Liver (tissue), 8 donors: ENCODE measurements at regions not wholly inside any gene's neighbourhood (a gene's known extent, or its start where the extent isn't known, plus 50 kb on each side); places are given as distances from the start of the nearest gene placed in this dataset.

ENCODE experiments used
- DNase-seq: peaks from one replicate; pipeline ENCODE4 v3.0.0-alpha.2; 2017; ENCODE audit warnings: low spot score
- H3K27ac ChIP-seq, 2 donors: one replicate each; pipeline ENCODE4 v1.7.0; 2013; ENCODE audit warnings: inconsistent platforms in 2 of 2, low read length in 2 of 2, control low read depth in 1 of 2, low read depth in 1 of 2, mild to moderate bottlenecking in 1 of 2
- H3K27me3 ChIP-seq, 4 donors: one replicate each; pipeline versions ENCODE4 v1.6.1 to v1.7.0; 2013; ENCODE audit warnings: low read length in 3 of 4, inconsistent platforms in 1 of 4, mild to moderate bottlenecking in 1 of 4, moderate library complexity in 1 of 4; ENCODE audit not compliant: control insufficient read depth in 4 of 4, insufficient read depth in 4 of 4
- H3K36me3 ChIP-seq, 4 donors: one replicate each; pipeline versions ENCODE4 v1.6.1 to v1.7.0; 2013; ENCODE audit warnings: low read length in 3 of 4, mild to moderate bottlenecking in 3 of 4, low read depth in 1 of 4, moderate library complexity in 1 of 4; ENCODE audit not compliant: control insufficient read depth in 4 of 4, insufficient read depth in 3 of 4
- H3K4me1 ChIP-seq, 4 donors: one replicate each; pipeline versions ENCODE4 v1.6.1 to v1.7.0; 2013; ENCODE audit warnings: low read length in 3 of 4, mild to moderate bottlenecking in 3 of 4, moderate library complexity in 1 of 4; ENCODE audit not compliant: control insufficient read depth in 4 of 4, insufficient read depth in 4 of 4
- H3K4me3 ChIP-seq, 3 donors: one replicate each; pipeline versions ENCODE4 v1.6.1 to v1.7.0; 2013; ENCODE audit warnings: low read length in 3 of 3, control low read depth in 1 of 3, low read depth in 1 of 3, mild to moderate bottlenecking in 1 of 3
- H3K9ac ChIP-seq, 2 donors: one replicate each; pipeline ENCODE4 v1.7.0; 2013; ENCODE audit warnings: low read length in 2 of 2, mild to moderate bottlenecking in 2 of 2, moderate library complexity in 2 of 2, control low read depth in 1 of 2, low read depth in 1 of 2
- H3K9me3 ChIP-seq, 4 donors: one replicate each; pipeline versions ENCODE4 v1.6.1 to v1.7.0; 2013; ENCODE audit warnings: low read length in 3 of 4; ENCODE audit not compliant: control insufficient read depth in 4 of 4
- EGR1 ChIP-seq, 2 donors: IDR thresholded peaks; 2 replicates each; pipeline ENCODE4 v1.6.1; 2016 to 2018; ENCODE audit warnings: antibody characterized with exemption in 2 of 2, low read depth in 2 of 2
- FOXA1 ChIP-seq: IDR thresholded peaks from 2 replicates; pipeline ENCODE4 v1.6.1; 2016; ENCODE audit warnings: antibody characterized with exemption
- FOXA2 ChIP-seq: IDR thresholded peaks from 2 replicates; pipeline ENCODE4 v1.6.1; 2016; ENCODE audit warnings: antibody characterized with exemption
- GABPA ChIP-seq, 2 donors: IDR thresholded peaks in 1 of 2; conservative IDR thresholded peaks in 1 of 2; 2 replicates each; pipeline ENCODE4 v1.6.1; 2016; ENCODE audit warnings: antibody characterized with exemption in 2 of 2, mild to moderate bottlenecking in 1 of 2, moderate library complexity in 1 of 2
- HNF4A ChIP-seq, 2 donors: conservative IDR thresholded peaks; 2 replicates each; pipeline ENCODE4 v1.6.1; 2016; ENCODE audit warnings: antibody characterized with exemption in 2 of 2, mild to moderate bottlenecking in 2 of 2
- HNF4G ChIP-seq: IDR thresholded peaks from 2 replicates; pipeline ENCODE4 v1.6.1; 2016; ENCODE audit warnings: antibody characterized with exemption
- NR2F2 ChIP-seq: IDR thresholded peaks from 2 replicates; pipeline ENCODE4 v1.6.1; 2016; ENCODE audit warnings: antibody characterized with exemption
- RAD21 ChIP-seq, 2 donors: IDR thresholded peaks; 2 replicates each; pipeline ENCODE4 v1.6.1; 2016; ENCODE audit warnings: antibody characterized with exemption in 2 of 2, mild to moderate bottlenecking in 2 of 2
- REST ChIP-seq: IDR thresholded peaks from 2 replicates; pipeline ENCODE4 v1.6.1; 2016; ENCODE audit warnings: antibody characterized with exemption, mild to moderate bottlenecking
- RXRA ChIP-seq, 2 donors: IDR thresholded peaks; 2 replicates each; pipeline ENCODE4 v1.6.1; 2017 to 2018; ENCODE audit warnings: antibody characterized with exemption in 2 of 2, mild to moderate bottlenecking in 1 of 2
- SP1 ChIP-seq: IDR thresholded peaks from 2 replicates; pipeline ENCODE4 v1.6.1; 2018; ENCODE audit warnings: antibody characterized with exemption, mild to moderate bottlenecking
- TAF1 ChIP-seq: conservative IDR thresholded peaks from 2 replicates; pipeline ENCODE4 v1.6.1; 2016; ENCODE audit warnings: antibody characterized with exemption, mild to moderate bottlenecking
- YY1 ChIP-seq: IDR thresholded peaks from 2 replicates; pipeline ENCODE4 v1.6.1; 2016; ENCODE audit warnings: antibody characterized with exemption, mild to moderate bottlenecking
- WGBS: extraction: QIAGEN DNeasy Blood & Tissue Kit; methylation state at CpG from one replicate; pipeline ENCODE4 v1.1.7; 2013; 5-methylcytosine and 5-hydroxymethylcytosine counted together
- TF ChIP-seq, protein P1 (sequence below): IDR thresholded peaks from 2 replicates; pipeline ENCODE4 v1.6.1; 2016; ENCODE audit warnings: antibody characterized with exemption
- TF ChIP-seq, protein P2 (sequence below): fragments of 150-350 bp; IDR thresholded peaks from 2 replicates; pipeline ENCODE4 v1.5.1; 2017; ENCODE audit warnings: improper control_type of control experiment, low read depth, low read length; ENCODE audit not compliant: missing input control
- TF ChIP-seq, protein P3 (sequence below): IDR thresholded peaks from 2 replicates; pipeline ENCODE4 v1.6.1; 2016; ENCODE audit warnings: antibody characterized with exemption
- TF ChIP-seq, protein P4 (sequence below): IDR thresholded peaks from 2 replicates; pipeline ENCODE4 v1.6.1; 2016; ENCODE audit warnings: antibody characterized with exemption
- donor health status: healthy.
- donor health status: healthy.
- donor health status: healthy.
- donor health status: healthy.
- donor health status: healthy.

- DNase-seq = no peak
- Histone ChIP-seq H3K27me3 (no peaks in the 10 kb centered on the region), H3K27ac (no peak overlapping the region), H3K4me3 (no peak overlapping the region), H3K36me3 (no peaks in the 10 kb centered on the region), H3K9ac (no peak overlapping the region), H3K9me3 (no peaks in the 10 kb centered on the region), H3K4me1 (no peaks in the 10 kb centered on the region)
- WGBS = 77% methylated on average over 11 of the region's 11 CpGs
- TF ChIP-seq NR2F2 (no peak), HNF4G (no peak), YY1 (no peak), RAD21 (IDR thresholded peaks at IDR 0.05) (no peak), EGR1 (IDR thresholded peaks at IDR 0.05; ENCODE audit: low read depth in 2 of 2) (no peak), FOXA1 (no peak), TAF1 (no peak), REST (no peak), HNF4A (conservative IDR thresholded peaks at IDR 0.05) (no peak), GABPA (IDR thresholded peaks at IDR 0.05 in 1 of 2, conservative IDR thresholded peaks at IDR 0.05 in 1 of 2) (no peak), RXRA (IDR thresholded peaks at IDR 0.05) (no peak), SP1 (no peak), FOXA2 (no peak)
- TF ChIP-seq, protein P1, sequence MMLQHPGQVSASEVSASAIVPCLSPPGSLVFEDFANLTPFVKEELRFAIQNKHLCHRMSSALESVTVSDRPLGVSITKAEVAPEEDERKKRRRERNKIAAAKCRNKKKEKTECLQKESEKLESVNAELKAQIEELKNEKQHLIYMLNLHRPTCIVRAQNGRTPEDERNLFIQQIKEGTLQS = no peak
- TF ChIP-seq, protein P2, sequence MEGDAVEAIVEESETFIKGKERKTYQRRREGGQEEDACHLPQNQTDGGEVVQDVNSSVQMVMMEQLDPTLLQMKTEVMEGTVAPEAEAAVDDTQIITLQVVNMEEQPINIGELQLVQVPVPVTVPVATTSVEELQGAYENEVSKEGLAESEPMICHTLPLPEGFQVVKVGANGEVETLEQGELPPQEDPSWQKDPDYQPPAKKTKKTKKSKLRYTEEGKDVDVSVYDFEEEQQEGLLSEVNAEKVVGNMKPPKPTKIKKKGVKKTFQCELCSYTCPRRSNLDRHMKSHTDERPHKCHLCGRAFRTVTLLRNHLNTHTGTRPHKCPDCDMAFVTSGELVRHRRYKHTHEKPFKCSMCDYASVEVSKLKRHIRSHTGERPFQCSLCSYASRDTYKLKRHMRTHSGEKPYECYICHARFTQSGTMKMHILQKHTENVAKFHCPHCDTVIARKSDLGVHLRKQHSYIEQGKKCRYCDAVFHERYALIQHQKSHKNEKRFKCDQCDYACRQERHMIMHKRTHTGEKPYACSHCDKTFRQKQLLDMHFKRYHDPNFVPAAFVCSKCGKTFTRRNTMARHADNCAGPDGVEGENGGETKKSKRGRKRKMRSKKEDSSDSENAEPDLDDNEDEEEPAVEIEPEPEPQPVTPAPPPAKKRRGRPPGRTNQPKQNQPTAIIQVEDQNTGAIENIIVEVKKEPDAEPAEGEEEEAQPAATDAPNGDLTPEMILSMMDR = no peak
- TF ChIP-seq, protein P3, sequence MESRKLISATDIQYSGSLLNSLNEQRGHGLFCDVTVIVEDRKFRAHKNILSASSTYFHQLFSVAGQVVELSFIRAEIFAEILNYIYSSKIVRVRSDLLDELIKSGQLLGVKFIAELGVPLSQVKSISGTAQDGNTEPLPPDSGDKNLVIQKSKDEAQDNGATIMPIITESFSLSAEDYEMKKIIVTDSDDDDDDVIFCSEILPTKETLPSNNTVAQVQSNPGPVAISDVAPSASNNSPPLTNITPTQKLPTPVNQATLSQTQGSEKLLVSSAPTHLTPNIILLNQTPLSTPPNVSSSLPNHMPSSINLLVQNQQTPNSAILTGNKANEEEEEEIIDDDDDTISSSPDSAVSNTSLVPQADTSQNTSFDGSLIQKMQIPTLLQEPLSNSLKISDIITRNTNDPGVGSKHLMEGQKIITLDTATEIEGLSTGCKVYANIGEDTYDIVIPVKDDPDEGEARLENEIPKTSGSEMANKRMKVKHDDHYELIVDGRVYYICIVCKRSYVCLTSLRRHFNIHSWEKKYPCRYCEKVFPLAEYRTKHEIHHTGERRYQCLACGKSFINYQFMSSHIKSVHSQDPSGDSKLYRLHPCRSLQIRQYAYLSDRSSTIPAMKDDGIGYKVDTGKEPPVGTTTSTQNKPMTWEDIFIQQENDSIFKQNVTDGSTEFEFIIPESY = no peak
- TF ChIP-seq, protein P4, sequence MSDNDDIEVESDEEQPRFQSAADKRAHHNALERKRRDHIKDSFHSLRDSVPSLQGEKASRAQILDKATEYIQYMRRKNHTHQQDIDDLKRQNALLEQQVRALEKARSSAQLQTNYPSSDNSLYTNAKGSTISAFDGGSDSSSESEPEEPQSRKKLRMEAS = no peak
Measured at GRCh38 chr11:134949121-134950090, 537.4 kb upstream of the B3GAT1 start.
